Esophagus muscularis mucosa (tissue), 4 donors: ENCODE measurements at regions not wholly inside any gene's neighbourhood (a gene's known extent, or its start where the extent isn't known, plus 50 kb on each side); places are given as distances from the start of the nearest gene placed in this dataset.

Experiments
- CTCF ChIP-seq, 3 experiments: fragments of 200-600 bp in 2 of 3; fragments of 450-650 bp in 1 of 3; sonication (generic) in 2 of 3; IDR thresholded peaks; one replicate each; pipeline ENCODE4 v1.5.1; 2017 to 2019; ENCODE audit warnings: antibody characterized with exemption in 3 of 3, mild to moderate bottlenecking in 2 of 3, moderate library complexity in 1 of 3
- EP300 ChIP-seq: sonication (generic); formaldehyde crosslinking; IDR thresholded peaks from one replicate; pipeline ENCODE4 v1.6.1; 2017; ENCODE audit warnings: antibody characterized with exemption
- POLR2A ChIP-seq: fragments of 450-650 bp; IDR thresholded peaks from one replicate; pipeline ENCODE4 v1.6.1; 2017; ENCODE audit warnings: antibody characterized with exemption, moderate library complexity, mild to moderate bottlenecking, low read depth
- POLR2AphosphoS5 ChIP-seq, 2 donors: sonication (generic); formaldehyde crosslinking; IDR thresholded peaks; one replicate each; pipeline ENCODE4 v1.6.1; 2017; ENCODE audit warnings: antibody characterized with exemption in 2 of 2

DNA sequence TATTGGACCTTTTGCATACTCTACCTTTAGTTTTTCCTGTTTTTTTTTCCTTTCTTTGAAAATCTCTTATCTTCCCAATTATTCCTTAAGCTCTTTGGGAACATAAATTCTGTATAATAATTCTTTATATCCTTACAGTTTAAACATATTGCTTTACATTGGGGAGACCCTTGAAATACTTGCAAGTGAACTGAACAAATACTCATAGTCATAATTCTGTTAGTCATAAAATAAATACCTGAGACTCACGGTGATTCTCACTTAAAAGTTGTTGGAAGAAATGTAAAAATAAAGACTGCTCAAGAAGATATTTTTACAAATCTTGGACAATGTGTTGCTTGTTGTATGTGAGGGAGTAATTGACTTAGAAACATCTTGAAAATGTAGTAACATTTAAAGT, 515.2 kb upstream of the POT1 start:
- no peak for TF ChIP-seq POLR2AphosphoS5 (IDR thresholded peaks at IDR 0.05)
- TF ChIP-seq POLR2A: no peak
- TF ChIP-seq CTCF (IDR thresholded peaks at IDR 0.05): no peak
- TF ChIP-seq EP300: no peak
